ENCODE measurements at regions not wholly inside any gene's neighbourhood (a gene's known extent, or its start where the extent isn't known, plus 50 kb on each side); places are given as distances from the start of the nearest gene placed in this dataset.

- Histone ChIP-seq H3K27ac (ENCODE audit: low read depth, low read length) (no peak overlapping the region), H3K36me3 (ENCODE audit: control insufficient read depth, insufficient read depth, low read length) (no peaks in the 10 kb centered on the region), H3K4me1 (ENCODE audit: control insufficient read depth, insufficient read depth, low read length) (no peaks in the 10 kb centered on the region), H3K27me3 (ENCODE audit: control insufficient read depth, insufficient read depth, low read length) (no peaks in the 10 kb centered on the region), H3K4me3 (ENCODE audit: low read depth, low read length) (no peak overlapping the region), H3K9me3 (ENCODE audit: control insufficient read depth, insufficient read depth, low read length) (peaks cover 2% of the 10 kb centered on the region)
- DNase-seq (ENCODE audit: low read depth in 4 of 6, low spot score in 6 of 6) = no peak
- WGBS (ENCODE audit: insufficient coverage) = 77% methylated on average over 3 of the region's 6 CpGs
Measured at GRCh38 chr3:72678867-72679266, 169.4 kb downstream of the SHQ1 start.

GRCh38 chr3:72678380-72678779 is 169.9 kb downstream of the SHQ1 start:
- Histone ChIP-seq H3K36me3 (ENCODE audit: control insufficient read depth, insufficient read depth, low read length) (no peaks in the 10 kb centered on the region), H3K27ac (ENCODE audit: low read depth, low read length) (no peak overlapping the region), H3K9me3 (ENCODE audit: control insufficient read depth, insufficient read depth, low read length) (peaks cover 2% of the 10 kb centered on the region), H3K4me1 (ENCODE audit: control insufficient read depth, insufficient read depth, low read length) (no peaks in the 10 kb centered on the region), H3K27me3 (ENCODE audit: control insufficient read depth, insufficient read depth, low read length) (no peaks in the 10 kb centered on the region), H3K4me3 (ENCODE audit: low read depth, low read length) (no peak overlapping the region)
- DNase-seq (ENCODE audit: low read depth in 4 of 6, low spot score in 6 of 6) = no peak
- WGBS (ENCODE audit: insufficient coverage) = 92% methylated on average over 2 of the region's 3 CpGs

GRCh38 chr3:72675243-72675642 is 173.0 kb downstream of the SHQ1 start:
- DNase-seq (ENCODE audit: low read depth in 4 of 6, low spot score in 6 of 6) = no peak
- no CpG with 5 or more reads among the region's 1 CpG for WGBS (ENCODE audit: insufficient coverage)
- Histone ChIP-seq H3K27ac (ENCODE audit: low read depth, low read length) (no peak overlapping the region), H3K27me3 (ENCODE audit: control insufficient read depth, insufficient read depth, low read length) (peaks cover 4% of the 10 kb centered on the region), H3K9me3 (ENCODE audit: control insufficient read depth, insufficient read depth, low read length) (peaks cover 2% of the 10 kb centered on the region), H3K36me3 (ENCODE audit: control insufficient read depth, insufficient read depth, low read length) (no peaks in the 10 kb centered on the region), H3K4me3 (ENCODE audit: low read depth, low read length) (no peak overlapping the region), H3K4me1 (ENCODE audit: control insufficient read depth, insufficient read depth, low read length) (no peaks in the 10 kb centered on the region)

GRCh38 chr3:72673011-72673771 is 175.1 kb downstream of the SHQ1 start:
- H3K27me3 ChIP-seq (ENCODE audit: control insufficient read depth, insufficient read depth, low read length) = peaks cover 4% of the 10 kb centered on the region
- H3K4me3 ChIP-seq (ENCODE audit: low read depth, low read length) = no peak overlapping the region
- DNase-seq (ENCODE audit: low read depth in 4 of 6, low spot score in 6 of 6) = no peak
- WGBS (ENCODE audit: insufficient coverage) = 78% methylated on average over 4 of the region's 7 CpGs
- no peaks in the 10 kb centered on the region for H3K36me3 ChIP-seq (ENCODE audit: control insufficient read depth, insufficient read depth, low read length)
- no peak overlapping the region for H3K27ac ChIP-seq (ENCODE audit: low read depth, low read length)
- H3K9me3 ChIP-seq (ENCODE audit: control insufficient read depth, insufficient read depth, low read length) = peaks cover 2% of the 10 kb centered on the region
- H3K4me1 ChIP-seq (ENCODE audit: control insufficient read depth, insufficient read depth, low read length) = no peaks in the 10 kb centered on the region

GRCh38 chr3:72669224-72669623 is 179.0 kb downstream of the SHQ1 start:
- no peaks in the 10 kb centered on the region for H3K4me1 ChIP-seq (ENCODE audit: control insufficient read depth, insufficient read depth, low read length)
- no peak overlapping the region for H3K27ac ChIP-seq (ENCODE audit: low read depth, low read length)
- peaks cover 4% of the 10 kb centered on the region for H3K27me3 ChIP-seq (ENCODE audit: control insufficient read depth, insufficient read depth, low read length)
- WGBS (ENCODE audit: insufficient coverage) = 83% methylated on average over 1 of the region's 2 CpGs
- DNase-seq (ENCODE audit: low read depth in 4 of 6, low spot score in 6 of 6) = no peak
- no peak overlapping the region for H3K4me3 ChIP-seq (ENCODE audit: low read depth, low read length)
- H3K36me3 ChIP-seq (ENCODE audit: control insufficient read depth, insufficient read depth, low read length) = no peaks in the 10 kb centered on the region
- H3K9me3 ChIP-seq (ENCODE audit: control insufficient read depth, insufficient read depth, low read length) = no peaks in the 10 kb centered on the region

GRCh38 chr3:72666447-72666755 is 181.8 kb downstream of the SHQ1 start:
- Histone ChIP-seq H3K9me3 (ENCODE audit: control insufficient read depth, insufficient read depth, low read length) (no peaks in the 10 kb centered on the region), H3K27ac (ENCODE audit: low read depth, low read length) (no peak overlapping the region), H3K27me3 (ENCODE audit: control insufficient read depth, insufficient read depth, low read length) (peaks cover 2% of the 10 kb centered on the region), H3K4me1 (ENCODE audit: control insufficient read depth, insufficient read depth, low read length) (peaks cover 2% of the 10 kb centered on the region), H3K4me3 (ENCODE audit: low read depth, low read length) (no peak overlapping the region), H3K36me3 (ENCODE audit: control insufficient read depth, insufficient read depth, low read length) (no peaks in the 10 kb centered on the region)
- WGBS (ENCODE audit: insufficient coverage) = 86% methylated on average over 1 of the region's 3 CpGs
- no peak for DNase-seq (ENCODE audit: low read depth in 4 of 6, low spot score in 6 of 6)

GRCh38 chr3:72665701-72666446 is 182.4 kb downstream of the SHQ1 start:
- no peak overlapping the region for H3K27ac ChIP-seq (ENCODE audit: low read depth, low read length)
- 77% methylated on average over 12 of the region's 13 CpGs for WGBS (ENCODE audit: insufficient coverage)
- peak in 1 of 6 donors; percentile 24 for DNase-seq (ENCODE audit: low read depth in 4 of 6, low spot score in 6 of 6)
- no peak overlapping the region for H3K4me3 ChIP-seq (ENCODE audit: low read depth, low read length)
- no peaks in the 10 kb centered on the region for H3K27me3 ChIP-seq (ENCODE audit: control insufficient read depth, insufficient read depth, low read length)
- no peaks in the 10 kb centered on the region for H3K36me3 ChIP-seq (ENCODE audit: control insufficient read depth, insufficient read depth, low read length)
- peaks cover 7% of the 10 kb centered on the region for H3K4me1 ChIP-seq (ENCODE audit: control insufficient read depth, insufficient read depth, low read length)
- H3K9me3 ChIP-seq (ENCODE audit: control insufficient read depth, insufficient read depth, low read length) = no peaks in the 10 kb centered on the region

- Histone ChIP-seq H3K9me3 (ENCODE audit: control insufficient read depth, insufficient read depth, low read length) (no peaks in the 10 kb centered on the region), H3K27ac (ENCODE audit: low read depth, low read length) (no peak overlapping the region), H3K4me1 (ENCODE audit: control insufficient read depth, insufficient read depth, low read length) (peaks cover 9% of the 10 kb centered on the region), H3K27me3 (ENCODE audit: control insufficient read depth, insufficient read depth, low read length) (no peaks in the 10 kb centered on the region), H3K4me3 (ENCODE audit: low read depth, low read length) (no peak overlapping the region), H3K36me3 (ENCODE audit: control insufficient read depth, insufficient read depth, low read length) (no peaks in the 10 kb centered on the region)
- 90% methylated on average over 2 of the region's 4 CpGs for WGBS (ENCODE audit: insufficient coverage)
- no peak for DNase-seq (ENCODE audit: low read depth in 4 of 6, low spot score in 6 of 6)
Measured at GRCh38 chr3:72665103-72665502, 183.1 kb downstream of the SHQ1 start.

- Histone ChIP-seq H3K9me3 (ENCODE audit: control insufficient read depth, insufficient read depth, low read length) (no peaks in the 10 kb centered on the region), H3K36me3 (ENCODE audit: control insufficient read depth, insufficient read depth, low read length) (no peaks in the 10 kb centered on the region), H3K4me3 (ENCODE audit: low read depth, low read length) (no peak overlapping the region), H3K27me3 (ENCODE audit: control insufficient read depth, insufficient read depth, low read length) (no peaks in the 10 kb centered on the region), H3K27ac (ENCODE audit: low read depth, low read length) (no peak overlapping the region), H3K4me1 (ENCODE audit: control insufficient read depth, insufficient read depth, low read length) (peaks cover 15% of the 10 kb centered on the region)
- WGBS (ENCODE audit: insufficient coverage) = 57% methylated on average over 1 of the region's 3 CpGs
- DNase-seq (ENCODE audit: low read depth in 4 of 6, low spot score in 6 of 6) = peak in 1 of 6 donors; percentile 18
Measured at GRCh38 chr3:72664184-72664975, 183.9 kb downstream of the SHQ1 start.
